ENCODE measurements at regions not wholly inside any gene's neighbourhood (a gene's known extent, or its start where the extent isn't known, plus 50 kb on each side); places are given as distances from the start of the nearest gene placed in this dataset.

GRCh38 chr5:44868541-44868940 is 59.8 kb downstream of the MRPS30 start:
- no peak for ATAC-seq
- no peaks in the 10 kb centered on the region for H3K27me3 ChIP-seq (ENCODE audit: insufficient read depth in 3 of 3, low read length in 2 of 3)
- DNase-seq: no peak
- intact Hi-C loops (cut with DNase I): no loop called here
- no peaks in the 10 kb centered on the region for H3K36me3 ChIP-seq (ENCODE audit: insufficient read depth in 1 of 2, low read depth in 1 of 2)
- H3K4me3 ChIP-seq: no peak overlapping the region
- TF ChIP-seq, protein P1, sequence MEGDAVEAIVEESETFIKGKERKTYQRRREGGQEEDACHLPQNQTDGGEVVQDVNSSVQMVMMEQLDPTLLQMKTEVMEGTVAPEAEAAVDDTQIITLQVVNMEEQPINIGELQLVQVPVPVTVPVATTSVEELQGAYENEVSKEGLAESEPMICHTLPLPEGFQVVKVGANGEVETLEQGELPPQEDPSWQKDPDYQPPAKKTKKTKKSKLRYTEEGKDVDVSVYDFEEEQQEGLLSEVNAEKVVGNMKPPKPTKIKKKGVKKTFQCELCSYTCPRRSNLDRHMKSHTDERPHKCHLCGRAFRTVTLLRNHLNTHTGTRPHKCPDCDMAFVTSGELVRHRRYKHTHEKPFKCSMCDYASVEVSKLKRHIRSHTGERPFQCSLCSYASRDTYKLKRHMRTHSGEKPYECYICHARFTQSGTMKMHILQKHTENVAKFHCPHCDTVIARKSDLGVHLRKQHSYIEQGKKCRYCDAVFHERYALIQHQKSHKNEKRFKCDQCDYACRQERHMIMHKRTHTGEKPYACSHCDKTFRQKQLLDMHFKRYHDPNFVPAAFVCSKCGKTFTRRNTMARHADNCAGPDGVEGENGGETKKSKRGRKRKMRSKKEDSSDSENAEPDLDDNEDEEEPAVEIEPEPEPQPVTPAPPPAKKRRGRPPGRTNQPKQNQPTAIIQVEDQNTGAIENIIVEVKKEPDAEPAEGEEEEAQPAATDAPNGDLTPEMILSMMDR (IDR thresholded peaks at IDR 0.05): no peak
- no peak overlapping the region for H3K27ac ChIP-seq
- WGBS, 3 donors: 62 to 66% (median 66%) methylated on average over 4 of the region's 4 CpGs
- H3K9me3 ChIP-seq: no peaks in the 10 kb centered on the region
- no peaks in the 10 kb centered on the region for H3K4me1 ChIP-seq

DNA sequence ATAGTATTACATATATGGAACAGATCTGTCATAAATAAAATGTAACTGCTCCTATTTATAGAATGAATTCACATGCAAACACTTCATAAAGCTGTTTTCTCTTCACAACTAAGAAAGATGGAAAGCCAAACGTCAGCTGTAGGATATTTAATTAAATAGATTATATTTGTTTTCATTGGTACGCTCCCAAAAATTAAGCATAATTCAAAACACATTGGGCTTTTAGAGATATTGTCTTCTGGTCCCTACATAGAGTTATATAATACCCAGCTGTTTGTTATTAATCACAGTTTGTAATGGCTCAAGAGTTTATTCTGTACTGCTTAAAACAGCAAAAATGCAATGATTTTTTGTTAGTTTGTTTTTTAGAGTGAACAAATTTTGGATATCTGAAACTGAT is 61.2 kb downstream of the MRPS30 start:
- no peak for DNase-seq
- Histone ChIP-seq H3K27me3 (ENCODE audit: insufficient read depth in 3 of 3, low read length in 2 of 3) (no peaks in the 10 kb centered on the region), H3K9me3 (no peaks in the 10 kb centered on the region), H3K36me3 (ENCODE audit: insufficient read depth in 1 of 2, low read depth in 1 of 2) (no peaks in the 10 kb centered on the region), H3K4me1 (no peaks in the 10 kb centered on the region), H3K27ac (no peak overlapping the region), H3K4me3 (no peak overlapping the region)
- 54 to 63% (median 62%) methylated on average over 2 of the region's 2 CpGs for WGBS, 3 donors
- TF ChIP-seq, protein P1 (IDR thresholded peaks at IDR 0.05): no peak
- intact Hi-C loops (cut with DNase I): no loop called here
- no peak for ATAC-seq

GRCh38 chr5:44870430-44870829 is 61.7 kb downstream of the MRPS30 start:
- DNase-seq (no peak), ATAC-seq (no peak)
- Histone ChIP-seq H3K9me3 (no peaks in the 10 kb centered on the region), H3K36me3 (ENCODE audit: insufficient read depth in 1 of 2, low read depth in 1 of 2) (no peaks in the 10 kb centered on the region), H3K27me3 (ENCODE audit: insufficient read depth in 3 of 3, low read length in 2 of 3) (no peaks in the 10 kb centered on the region), H3K4me1 (no peaks in the 10 kb centered on the region), H3K4me3 (no peak overlapping the region), H3K27ac (no peak overlapping the region)
- TF ChIP-seq, protein P1 (IDR thresholded peaks at IDR 0.05): no peak
- intact Hi-C loops (cut with DNase I): no loop called here

GRCh38 chr5:44871401-44871800 is 62.7 kb downstream of the MRPS30 start:
- Histone ChIP-seq H3K27me3 (ENCODE audit: insufficient read depth in 3 of 3, low read length in 2 of 3) (no peaks in the 10 kb centered on the region), H3K4me3 (no peak overlapping the region), H3K36me3 (ENCODE audit: insufficient read depth in 1 of 2, low read depth in 1 of 2) (no peaks in the 10 kb centered on the region), H3K4me1 (no peaks in the 10 kb centered on the region), H3K27ac (no peak overlapping the region), H3K9me3 (no peaks in the 10 kb centered on the region)
- 62 to 66% (median 63%) methylated on average over 2 of the region's 2 CpGs for WGBS, 3 donors
- intact Hi-C loops (cut with DNase I): no loop called here
- TF ChIP-seq, protein P1 (IDR thresholded peaks at IDR 0.05): no peak
- DNase-seq (no peak), ATAC-seq (no peak)

Measured in psoas muscle (tissue), 7 donors.